ENCODE measurements at regions not wholly inside any gene's neighbourhood (a gene's known extent, or its start where the extent isn't known, plus 50 kb on each side); places are given as distances from the start of the nearest gene placed in this dataset.

- Histone ChIP-seq H3K9me2 (replicated peaks; ENCODE audit: control insufficient read depth, low read length) (no peaks in the 10 kb centered on the region), H3K4me3 (ENCODE audit: low read length) (no peak overlapping the region), H3K27ac (ENCODE audit: low read depth, low read length) (no peak overlapping the region), H3K79me2 (ENCODE audit: control insufficient read depth, low read length) (no peaks in the 10 kb centered on the region), H3K4me1 (ENCODE audit: control insufficient read depth, low read length) (no peaks in the 10 kb centered on the region), H3K4me2 (ENCODE audit: low read length) (no peak overlapping the region), H3K36me3 (ENCODE audit: control insufficient read depth, low read length) (no peaks in the 10 kb centered on the region), H4K20me1 (ENCODE audit: control insufficient read depth, insufficient read depth, low read depth, low read length) (no peaks in the 10 kb centered on the region), H3K9me3 (ENCODE audit: control insufficient read depth, insufficient read depth, low read length) (0 out of 2 replicates have a peak, but pooled peaks cover 4% of the 10 kb centered on the region), H3K27me3 (ENCODE audit: control insufficient read depth, low read length) (no peaks in the 10 kb centered on the region), H3F3A (ENCODE audit: control insufficient read depth, insufficient read depth) (no peaks in the 10 kb centered on the region)
- TF ChIP-seq EZH2phosphoT487 (IDR thresholded peaks at IDR 0.05; ENCODE audit: borderline replicate concordance, low read length) (no peak), CTCF (IDR thresholded peaks at IDR 0.05; ENCODE audit: low read depth, low read length, poor library complexity, severe bottlenecking) (no peak)
These were observed 261.2 kb downstream of the EIPR1 start for GRCh38 chr2:3116371-3116770.

GRCh38 chr2:3115301-3116042, 262.1 kb downstream of the EIPR1 start:
- Histone ChIP-seq H3K79me2 (ENCODE audit: control insufficient read depth, low read length) (no peaks in the 10 kb centered on the region), H3K4me2 (ENCODE audit: low read length) (no peak overlapping the region), H3K9me3 (ENCODE audit: control insufficient read depth, insufficient read depth, low read length) (peaks cover 5% of the 10 kb centered on the region; the same call in 1 of the 2 replicates), H3K4me3 (ENCODE audit: low read length) (no peak overlapping the region), H3K27me3 (ENCODE audit: control insufficient read depth, low read length) (no peaks in the 10 kb centered on the region), H3K9me2 (replicated peaks; ENCODE audit: control insufficient read depth, low read length) (no peaks in the 10 kb centered on the region), H3K36me3 (ENCODE audit: control insufficient read depth, low read length) (no peaks in the 10 kb centered on the region), H4K20me1 (ENCODE audit: control insufficient read depth, insufficient read depth, low read depth, low read length) (no peaks in the 10 kb centered on the region), H3K4me1 (ENCODE audit: control insufficient read depth, low read length) (no peaks in the 10 kb centered on the region), H3F3A (ENCODE audit: control insufficient read depth, insufficient read depth) (peaks cover 2% of the 10 kb centered on the region), H3K27ac (ENCODE audit: low read depth, low read length) (no peak overlapping the region)
- TF ChIP-seq EZH2phosphoT487 (IDR thresholded peaks at IDR 0.05; ENCODE audit: borderline replicate concordance, low read length): no peak

- Histone ChIP-seq H3K9me2 (replicated peaks; ENCODE audit: control insufficient read depth, low read length) (no peaks in the 10 kb centered on the region), H4K20me1 (ENCODE audit: control insufficient read depth, insufficient read depth, low read depth, low read length) (no peaks in the 10 kb centered on the region), H3K4me1 (ENCODE audit: control insufficient read depth, low read length) (no peaks in the 10 kb centered on the region), H3K9me3 (ENCODE audit: control insufficient read depth, insufficient read depth, low read length) (peaks cover 9% of the 10 kb centered on the region; the same call in 1 of the 2 replicates), H3K27ac (ENCODE audit: low read depth, low read length) (no peak overlapping the region), H3K4me3 (ENCODE audit: low read length) (no peak overlapping the region), H3K4me2 (ENCODE audit: low read length) (no peak overlapping the region), H3K27me3 (ENCODE audit: control insufficient read depth, low read length) (no peaks in the 10 kb centered on the region), H3F3A (ENCODE audit: control insufficient read depth, insufficient read depth) (peaks cover 6% of the 10 kb centered on the region), H3K79me2 (ENCODE audit: control insufficient read depth, low read length) (no peaks in the 10 kb centered on the region), H3K36me3 (ENCODE audit: control insufficient read depth, low read length) (no peaks in the 10 kb centered on the region)
- TF ChIP-seq CTCF (IDR thresholded peaks at IDR 0.05; ENCODE audit: low read depth, low read length, poor library complexity, severe bottlenecking): no peak
- no peak for TF ChIP-seq EZH2phosphoT487 (IDR thresholded peaks at IDR 0.05; ENCODE audit: borderline replicate concordance, low read length)
These were observed 263.0 kb downstream of the EIPR1 start for GRCh38 chr2:3114406-3115185.

GRCh38 chr2:3113769-3114168, 263.8 kb downstream of the EIPR1 start:
- no peaks in the 10 kb centered on the region for H3K9me2 ChIP-seq (replicated peaks; ENCODE audit: control insufficient read depth, low read length)
- no peak overlapping the region for H3K4me3 ChIP-seq (ENCODE audit: low read length)
- H3K27ac ChIP-seq (ENCODE audit: low read depth, low read length): no peak overlapping the region
- H3K4me2 ChIP-seq (ENCODE audit: low read length): no peak overlapping the region
- no peaks in the 10 kb centered on the region for H3K4me1 ChIP-seq (ENCODE audit: control insufficient read depth, low read length)
- H3K9me3 ChIP-seq (ENCODE audit: control insufficient read depth, insufficient read depth, low read length): peaks cover 9% of the 10 kb centered on the region; the same call in 1 of the 2 replicates
- H3K79me2 ChIP-seq (ENCODE audit: control insufficient read depth, low read length): no peaks in the 10 kb centered on the region
- H4K20me1 ChIP-seq (ENCODE audit: control insufficient read depth, insufficient read depth, low read depth, low read length): no peaks in the 10 kb centered on the region
- TF ChIP-seq CTCF (IDR thresholded peaks at IDR 0.05; ENCODE audit: low read depth, low read length, poor library complexity, severe bottlenecking) (no peak), EZH2phosphoT487 (IDR thresholded peaks at IDR 0.05; ENCODE audit: borderline replicate concordance, low read length) (no peak)
- H3F3A ChIP-seq (ENCODE audit: control insufficient read depth, insufficient read depth): peaks cover 6% of the 10 kb centered on the region
- H3K36me3 ChIP-seq (ENCODE audit: control insufficient read depth, low read length): no peaks in the 10 kb centered on the region
- H3K27me3 ChIP-seq (ENCODE audit: control insufficient read depth, low read length): no peaks in the 10 kb centered on the region

Measured in DOHH2 (cell line).